H1 (cell line): ENCODE measurements at regions not wholly inside any gene's neighbourhood (a gene's known extent, or its start where the extent isn't known, plus 50 kb on each side); places are given as distances from the start of the nearest gene placed in this dataset.

Experiments used
- ATF2 ChIP-seq: IDR thresholded peaks from 2 replicates; pipeline ENCODE4 v1.6.1; 2012; ENCODE audit warnings: low read length, inconsistent platforms
- FOSL1 ChIP-seq: IDR thresholded peaks from 2 replicates; pipeline ENCODE4 v1.6.1; 2011; ENCODE audit warnings: mild to moderate bottlenecking, low read depth, low read length, moderate library complexity; ENCODE audit not compliant: insufficient read depth
- GTF2F1 ChIP-seq: IDR thresholded peaks from 2 replicates; pipeline ENCODE4 v1.6.1; 2012; ENCODE audit warnings: low read depth, low read length, improper control_type of control experiment, borderline replicate concordance
- JUN ChIP-seq: IDR thresholded peaks from 2 replicates; pipeline ENCODE4 v1.6.1; 2011; ENCODE audit warnings: low read depth, mild to moderate bottlenecking, improper control_type of control experiment, low read length
- JUND ChIP-seq: IDR thresholded peaks from 2 replicates; pipeline ENCODE4 v1.6.1; 2011; ENCODE audit warnings: mild to moderate bottlenecking, improper control_type of control experiment, low read length
- MAX ChIP-seq: IDR thresholded peaks from 2 replicates; pipeline ENCODE4 v1.6.1; 2012; ENCODE audit warnings: inconsistent platforms
- YY1 ChIP-seq: IDR thresholded peaks from 2 replicates; pipeline ENCODE4 v1.6.1; 2011; ENCODE audit warnings: low read depth, mild to moderate bottlenecking, low read length
- ZNF274 ChIP-seq: IDR thresholded peaks from 2 replicates; pipeline ENCODE4 v1.7.0; 2012; ENCODE audit warnings: low read length, borderline replicate concordance; ENCODE audit errors: extremely low read depth

GRCh38 chr22:49629261-49629570 lies 198.5 kb downstream of the BRD1 start (continued):
- TF ChIP-seq GTF2F1 (no peak), YY1 (no peak), ATF2 (no peak), ZNF274 (no peak), JUND (no peak), JUN (no peak), MAX (no peak), FOSL1 (no peak)
